Activated CD4-positive, CD25-positive, alpha-beta regulatory T cell treated with anti-CD3 and anti-CD28 coated beads, Interleukin-2, amount 50 U/mL, for 24 hours (primary cell): ENCODE measurements at regions not wholly inside any gene's neighbourhood (a gene's known extent, or its start where the extent isn't known, plus 50 kb on each side); places are given as distances from the start of the nearest gene placed in this dataset.

ENCODE experiments used
- ATAC-seq, 2 donors: fragments of 150-1000 bp; cut with Tn5 transposase; one replicate each; pipeline ENCODE4 v1.10.0; 2021; ENCODE audit warnings: mild to moderate bottlenecking in 1 of 2, moderate library complexity in 1 of 2

DNA sequence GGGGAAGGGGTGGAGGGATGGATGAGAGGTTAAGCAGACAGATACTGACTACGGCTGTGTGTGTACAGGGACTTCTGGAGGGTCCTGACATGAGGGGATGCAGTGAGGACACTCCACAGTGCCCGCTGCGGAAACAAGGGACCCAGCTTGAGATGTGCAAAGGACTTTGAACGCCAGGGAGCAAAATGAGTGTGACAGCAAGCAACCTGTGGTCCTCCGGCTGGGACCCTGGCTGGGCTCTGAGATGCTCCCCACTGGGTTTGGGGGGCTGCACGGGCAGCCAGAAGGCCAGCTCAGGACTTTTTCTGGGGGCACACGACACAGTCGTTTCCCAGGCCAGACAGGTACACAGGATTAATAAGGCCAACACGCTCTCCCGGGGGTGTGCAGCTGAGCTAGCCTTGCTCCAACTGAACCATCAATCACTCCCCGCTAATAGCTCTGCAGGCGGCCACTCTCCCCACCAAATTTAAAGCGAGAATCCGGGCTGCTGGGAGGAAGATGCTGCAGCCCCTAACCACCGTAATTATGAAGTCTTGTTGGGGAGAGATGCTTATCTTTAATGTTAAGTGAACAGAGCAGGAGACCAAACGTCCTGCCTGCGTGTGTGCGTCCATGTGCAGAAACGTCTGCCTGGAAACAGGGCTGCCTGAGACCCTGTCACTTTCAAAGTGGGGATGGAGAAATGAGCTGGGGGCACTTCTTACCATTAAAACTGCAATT lies 51.6 kb upstream of the DLK1 start:
- no peak for ATAC-seq

DNA sequence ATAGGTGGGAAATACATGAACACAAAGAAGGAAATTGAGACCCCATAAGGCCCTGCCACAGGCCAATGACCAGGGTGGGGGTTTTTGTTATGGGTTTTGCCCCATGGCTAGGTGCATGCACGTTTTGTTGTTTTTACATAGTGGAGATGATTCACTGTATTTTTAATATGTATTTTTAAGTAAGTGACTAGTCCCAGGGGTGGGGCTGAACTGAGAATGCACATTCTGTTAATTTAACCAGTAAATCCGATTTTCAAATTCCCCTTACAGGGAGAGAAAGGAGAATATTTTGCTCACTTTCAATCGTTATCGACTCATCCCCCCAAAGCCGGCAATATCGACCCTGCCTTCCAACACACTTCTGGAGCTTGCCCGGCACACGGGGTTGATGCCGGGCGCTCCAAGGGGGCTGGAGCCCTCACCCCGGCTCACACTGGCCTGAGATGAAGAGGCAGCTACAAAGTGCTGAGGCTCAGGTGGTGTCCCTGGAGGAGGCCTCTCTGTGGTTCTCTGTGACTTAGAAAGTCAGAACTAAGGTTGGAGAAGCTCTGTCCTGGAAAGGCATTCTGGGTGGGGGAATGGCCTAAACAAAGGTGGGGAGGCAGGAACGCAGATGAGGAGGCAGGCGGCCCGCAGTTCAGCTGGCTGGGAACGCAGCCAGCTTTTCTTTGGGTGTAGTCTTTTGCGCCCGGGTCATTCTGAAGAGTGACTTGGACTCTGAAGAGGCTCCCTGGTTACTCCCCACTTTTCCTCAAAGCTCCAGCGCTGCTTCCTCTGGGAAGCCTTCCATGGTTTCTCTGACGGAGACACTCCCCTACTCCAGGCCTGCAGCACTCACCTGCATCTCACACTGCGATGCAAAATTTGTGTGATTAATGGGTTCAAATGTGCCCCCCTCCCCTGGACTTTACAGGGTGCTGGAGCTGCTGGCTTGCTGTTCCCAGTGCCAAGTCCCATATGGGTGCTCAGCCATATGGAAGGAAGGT lies 50.7 kb upstream of the DLK1 start:
- ATAC-seq = no peak
